IMR-90 (cell line): ENCODE measurements at regions not wholly inside any gene's neighbourhood (a gene's known extent, or its start where the extent isn't known, plus 50 kb on each side); places are given as distances from the start of the nearest gene placed in this dataset.

Experiments used
- ATAC-seq: fragments of 200-7000 bp; cut with Tn5 transposase; 2 replicates; pipeline ENCODE4 v1.9.1; 2020; ENCODE audit warnings: low read depth, mild to moderate bottlenecking, moderate library complexity
- BruUV-seq: library from RNA; stranded (reverse); fragments of 400-500 nt; replicated peaks from 2 replicates; lab custom pipeline; 2021; lab: Mats Ljungman, UMichigan
- CTCF ChIA-PET: fragments of 300-600 bp; formaldehyde crosslinking; extraction: SDS; loops from one replicate; lab custom pipeline; 2021; ENCODE audit warnings: antibody characterized with exemption; lab: Yijun Ruan, JAX
- POLR2A ChIA-PET: fragments of 300-600 bp; sonication (Branson Sonifier 250); formaldehyde crosslinking; loops from one replicate; lab custom pipeline; 2022; ENCODE audit warnings: antibody characterized with exemption; ENCODE audit not compliant: unreplicated experiment; lab: Charles Lee
- DNase-seq: peaks from one replicate; pipeline ENCODE4 v3.0.0; 2013
- H2AFZ ChIP-seq: replicated peaks from 2 replicates; pipeline ENCODE3; 2013; ENCODE audit warnings: low read length, mild to moderate bottlenecking; ENCODE audit not compliant: poor library complexity
- H2AK5ac ChIP-seq: 2 replicates; pipeline ENCODE4 v1.6.1; 2013; ENCODE audit warnings: low read depth, low read length, inconsistent platforms
- H2AK9ac ChIP-seq: replicated peaks from 2 replicates; pipeline ENCODE3; 2013; ENCODE audit warnings: mild to moderate bottlenecking, low read depth, low read length, moderate library complexity; ENCODE audit not compliant: poor library complexity
- H2BK120ac ChIP-seq: 2 replicates; pipeline ENCODE4 v1.6.1; 2013; ENCODE audit warnings: low read depth, low read length, inconsistent platforms
- H2BK15ac ChIP-seq: 3 replicates; pipeline ENCODE4 v1.6.1; 2013; ENCODE audit warnings: low read depth, low read length, inconsistent platforms
- H2BK20ac ChIP-seq: 2 replicates; pipeline ENCODE4 v1.6.1; 2013; ENCODE audit warnings: low read depth, mild to moderate bottlenecking, inconsistent platforms, low read length, moderate library complexity
- H2BK5ac ChIP-seq: 2 replicates; pipeline ENCODE4 v1.6.1; 2013; ENCODE audit warnings: mild to moderate bottlenecking, low read depth, low read length, inconsistent platforms; ENCODE audit not compliant: poor library complexity, severe bottlenecking
- H3K14ac ChIP-seq: replicated peaks from 2 replicates; pipeline ENCODE4 v1.6.1; 2013; ENCODE audit warnings: low read depth, low read length, inconsistent platforms
- H3K18ac ChIP-seq: 2 replicates; pipeline ENCODE4 v1.6.1; 2013; ENCODE audit warnings: low read depth, low read length, control low read depth
- H3K23ac ChIP-seq: 2 replicates; pipeline ENCODE4 v1.6.1; 2013; ENCODE audit warnings: low read depth, low read length, inconsistent platforms
- H3K27ac ChIP-seq: 2 replicates; pipeline ENCODE4 v1.5.1; 2013; ENCODE audit warnings: mild to moderate bottlenecking, control low read depth, low read length; ENCODE audit not compliant: insufficient read depth
- H3K27me3 ChIP-seq: 2 replicates; pipeline ENCODE4 v1.6.1; 2013; ENCODE audit warnings: low read length; ENCODE audit not compliant: control insufficient read depth, insufficient read depth
- H3K36me3 ChIP-seq: 2 replicates; pipeline ENCODE4 v1.6.1; 2013; ENCODE audit warnings: low read length, mixed read lengths; ENCODE audit not compliant: control insufficient read depth, insufficient read depth
- H3K4ac ChIP-seq: 2 replicates; pipeline ENCODE4 v1.6.1; 2013; ENCODE audit warnings: low read depth, low read length, inconsistent platforms
- H3K4me1 ChIP-seq: 2 replicates; pipeline ENCODE4 v1.6.1; 2013; ENCODE audit warnings: low read length, mixed read lengths; ENCODE audit not compliant: control insufficient read depth, insufficient read depth
- H3K4me2 ChIP-seq: 2 replicates; pipeline ENCODE4 v1.6.1; 2013; ENCODE audit warnings: low read depth, mild to moderate bottlenecking, control low read depth, low read length, moderate library complexity
- H3K4me3 ChIP-seq: 2 replicates; pipeline ENCODE4 v1.5.1; 2013; ENCODE audit warnings: low read depth, mild to moderate bottlenecking, control low read depth, low read length, moderate library complexity; ENCODE audit not compliant: insufficient read depth
- H3K56ac ChIP-seq: 2 replicates; pipeline ENCODE4 v1.6.1; 2013; ENCODE audit warnings: low read length, inconsistent platforms; ENCODE audit not compliant: insufficient read depth; ENCODE audit errors: extremely low read depth
- H3K79me1 ChIP-seq, 2 experiments: 2 replicates each; pipeline ENCODE4 v1.6.1; 2013; ENCODE audit warnings: low read length in 2 of 2, inconsistent platforms in 1 of 2, low read depth in 1 of 2
- H3K9ac ChIP-seq: 2 replicates; pipeline ENCODE4 v1.6.1; 2013; ENCODE audit warnings: low read depth, low read length, control low read depth
- H3K9me1 ChIP-seq: 2 replicates; pipeline ENCODE4 v1.6.1; 2013; ENCODE audit warnings: low read length, inconsistent platforms; ENCODE audit not compliant: insufficient read depth
- H3K9me3 ChIP-seq: 2 replicates; pipeline ENCODE4 v1.6.1; 2013; ENCODE audit warnings: low read length; ENCODE audit not compliant: control insufficient read depth, insufficient read depth
- H4K20me1 ChIP-seq: 2 replicates; pipeline ENCODE4 v1.6.1; 2013; ENCODE audit warnings: low read length, inconsistent platforms; ENCODE audit not compliant: insufficient read depth
- H4K5ac ChIP-seq: 2 replicates; pipeline ENCODE4 v1.6.1; 2013; ENCODE audit warnings: mild to moderate bottlenecking, low read depth, low read length, control low read depth
- H4K8ac ChIP-seq, 2 experiments: 2 replicates each; pipeline ENCODE4 v1.6.1; 2013; ENCODE audit warnings: low read depth in 2 of 2, low read length in 2 of 2, control low read depth in 1 of 2, inconsistent platforms in 1 of 2
- H4K91ac ChIP-seq: 2 replicates; pipeline ENCODE4 v1.6.1; 2013; ENCODE audit warnings: low read depth, low read length, inconsistent platforms; ENCODE audit not compliant: insufficient read depth
- CHD1 ChIP-seq: IDR thresholded peaks from 2 replicates; pipeline ENCODE4 v1.6.1; 2012; ENCODE audit warnings: low read depth, low read length, improper control_type of control experiment
- FOS ChIP-seq: fragments of 150-350 bp; IDR thresholded peaks from 2 replicates; pipeline ENCODE4 v1.6.1; 2016; ENCODE audit warnings: low read depth, low read length
- MAZ ChIP-seq: IDR thresholded peaks from 2 replicates; pipeline ENCODE4 v1.6.1; 2012; ENCODE audit warnings: low read depth, mild to moderate bottlenecking, low read length, improper control_type of control experiment, moderate library complexity, borderline replicate concordance
- SMC3 ChIP-seq: fragments of 150-350 bp; IDR thresholded peaks from 2 replicates; pipeline ENCODE4 v1.6.1; 2016; ENCODE audit warnings: low read depth, mild to moderate bottlenecking, antibody characterized with exemption, low read length, moderate library complexity
- WGBS, 2 experiments: methylation state at CpG; one replicate each; pipeline versions ENCODE4 v1.1.5 to v1.1.7; 2013; ENCODE audit warnings: missing lambda C conversion rate in 2 of 2; ENCODE audit not compliant: insufficient read length in 1 of 2; ENCODE audit errors: extremely low coverage in 2 of 2; 5-methylcytosine and 5-hydroxymethylcytosine counted together
- dilution Hi-C: fragments of 300-500 bp; cut with HindIII; formaldehyde crosslinking; loops from one replicate; pipeline ENCODE4 v1.14.3; 2018; ENCODE audit warnings: low sequenced_read_pairs; ENCODE audit not compliant: unreplicated experiment
- in situ Hi-C: fragments of 300-500 bp; cut with MboI; formaldehyde crosslinking; loops from 3 replicates; pipeline ENCODE4 v1.14.3; 2019; ENCODE audit warnings: low sequenced_read_pairs, inconsistent platforms, mixed read lengths
- intact Hi-C: fragments of 100-400 bp; cut with micrococcal nuclease; formaldehyde crosslinking; loops from 2 replicates; pipeline ENCODE4 v1.10.0; 2022

GRCh38 chr10:44008917-44009709 is 360.4 kb upstream of the ZNF32 start:
- Histone ChIP-seq H3K4me3 (no peak overlapping the region), H4K91ac (no peak overlapping the region), H2BK5ac (no peak overlapping the region), H3K27ac (no peak overlapping the region), H3K4me1 (no peaks in the 10 kb centered on the region), H3K9ac (no peak overlapping the region), H2BK15ac (no peak overlapping the region), H3K23ac (no peak overlapping the region), H2AK5ac (no peak overlapping the region), H2AK9ac (no peak overlapping the region), H3K27me3 (peaks cover 11% of the 10 kb centered on the region), H3K56ac (no peak overlapping the region), H3K9me3 (no peaks in the 10 kb centered on the region), H3K18ac (no peak overlapping the region), H4K5ac (no peak overlapping the region), H2BK20ac (no peak overlapping the region), H4K8ac (no peak overlapping the region), H3K36me3 (no peaks in the 10 kb centered on the region), H3K4ac (no peak overlapping the region), H3K14ac (no peak overlapping the region), H3K9me1 (no peaks in the 10 kb centered on the region), H3K79me1 (no peaks in the 10 kb centered on the region), H3K4me2 (no peak overlapping the region), H2AFZ (no peak overlapping the region), H2BK120ac (no peak overlapping the region), H4K20me1 (no peaks in the 10 kb centered on the region)
- in situ Hi-C loops = no loop called here
- POLR2A ChIA-PET = no interaction called here
- dilution Hi-C loops = no loop called here
- no peak for TF ChIP-seq SMC3
- TF ChIP-seq FOS = no peak
- no peak for TF ChIP-seq MAZ
- no peak for TF ChIP-seq CHD1
- intact Hi-C loops = no loop called here
- CTCF ChIA-PET = no interaction called here
- DNase-seq = no peak
- no peak for ATAC-seq
- 100% methylated on average over 1 of the region's 11 CpGs; no CpG with 5 or more reads in 1 of the 2 experiments for WGBS, 2 experiments
- BruUV-seq = no TSS peak
